OCI-LY3 (cell line): ENCODE measurements at regions not wholly inside any gene's neighbourhood (a gene's known extent, or its start where the extent isn't known, plus 50 kb on each side); places are given as distances from the start of the nearest gene placed in this dataset.

Source experiments
- H2AFZ ChIP-seq: fragments of 200-600, 300-600 bp; shearing (Covaris generic); 2 replicates; pipeline ENCODE4 v1.6.0; 2014; ENCODE audit warnings: antibody characterized with exemption, low read depth, low read length
- H3K27ac ChIP-seq: fragments of 200-600, 300-600 bp; sonication (generic); 2 replicates; pipeline ENCODE4 v1.5.1; 2014; ENCODE audit warnings: mild to moderate bottlenecking, low read length, moderate library complexity, mixed read lengths
- H3K27me3 ChIP-seq: fragments of 200-600, 300-600 bp; sonication (generic); 2 replicates; pipeline ENCODE4 v1.6.1; 2014; ENCODE audit warnings: low read depth, low read length, mixed read lengths
- H3K36me3 ChIP-seq: fragments of 200-600, 300-600 bp; sonication (generic); replicated peaks from 2 replicates; pipeline ENCODE3; 2014; ENCODE audit warnings: low read depth, low read length, mixed read lengths
- H3K4me1 ChIP-seq: fragments of 300-600, 200-600 bp; sonication (generic); 2 replicates; pipeline ENCODE4 v1.6.1; 2014; ENCODE audit warnings: low read length, mixed read lengths
- H3K4me2 ChIP-seq: fragments of 200-600, 300-600 bp; sonication (generic); 2 replicates; pipeline ENCODE4 v1.6.1; 2014; ENCODE audit warnings: low read length, mixed read lengths
- H3K4me3 ChIP-seq: fragments of 300-600, 200-600 bp; sonication (generic); 2 replicates; pipeline ENCODE4 v1.5.1; 2014; ENCODE audit warnings: antibody characterized with exemption, mild to moderate bottlenecking, low read length, moderate library complexity
- H3K79me2 ChIP-seq: fragments of 300-600, 200-600 bp; shearing (Covaris generic); 2 replicates; pipeline ENCODE4 v1.6.1; 2014; ENCODE audit warnings: mild to moderate bottlenecking, low read length, mixed read lengths
- H3K9ac ChIP-seq: fragments of 300-600, 200-600 bp; shearing (Covaris generic); 2 replicates; pipeline ENCODE4 v1.6.0; 2014; ENCODE audit warnings: mild to moderate bottlenecking, low read length, moderate library complexity
- H3K9me3 ChIP-seq: fragments of 200-600, 300-600 bp; shearing (Covaris generic); 2 replicates; pipeline ENCODE4 v1.6.1; 2014; ENCODE audit warnings: low read length, mixed read lengths; ENCODE audit not compliant: insufficient read depth
- H4K20me1 ChIP-seq: fragments of 200-600, 300-600 bp; sonication (generic); 2 replicates; pipeline ENCODE4 v1.6.1; 2016; ENCODE audit warnings: low read length, mixed read lengths; ENCODE audit not compliant: insufficient read depth
- EZH2phosphoT487 ChIP-seq: fragments of 200-600 bp; shearing (Covaris generic); IDR thresholded peaks from 2 replicates; pipeline ENCODE4 v1.6.1; 2018; ENCODE audit warnings: antibody characterized with exemption, mixed run types, low read depth
- TF ChIP-seq, protein P1 (sequence below): fragments of 200-600, 300-600 bp; sonication (generic); IDR thresholded peaks from 2 replicates; pipeline ENCODE4 v1.5.1; 2014; ENCODE audit warnings: antibody characterized with exemption, low read length, low read depth

DNA sequence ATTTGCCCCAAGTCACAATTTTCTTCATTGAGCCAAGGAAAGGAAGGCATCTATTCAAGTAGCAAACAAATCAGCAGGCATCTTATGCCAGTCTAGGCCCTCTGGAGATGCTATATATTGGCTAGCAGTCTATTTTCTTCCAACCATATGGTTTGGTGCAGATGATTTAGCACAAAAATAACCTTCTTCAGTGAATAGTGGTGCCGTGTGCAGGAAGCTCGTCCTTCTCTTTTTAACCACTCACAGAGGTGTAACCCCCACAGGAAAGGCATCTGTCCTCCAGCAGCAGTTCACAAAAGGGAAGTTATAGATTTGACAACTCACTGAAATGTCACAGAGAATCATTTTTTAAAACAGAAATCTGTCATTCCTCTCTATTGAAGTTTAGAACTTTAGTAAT lies 445.7 kb upstream of the SYT1 start:
- H3K4me2 ChIP-seq: peak overlapping the region; percentile 46
- H3K4me3 ChIP-seq: peak overlapping the region; percentile 21; the same call in 1 of the 2 replicates
- TF ChIP-seq, protein P1, sequence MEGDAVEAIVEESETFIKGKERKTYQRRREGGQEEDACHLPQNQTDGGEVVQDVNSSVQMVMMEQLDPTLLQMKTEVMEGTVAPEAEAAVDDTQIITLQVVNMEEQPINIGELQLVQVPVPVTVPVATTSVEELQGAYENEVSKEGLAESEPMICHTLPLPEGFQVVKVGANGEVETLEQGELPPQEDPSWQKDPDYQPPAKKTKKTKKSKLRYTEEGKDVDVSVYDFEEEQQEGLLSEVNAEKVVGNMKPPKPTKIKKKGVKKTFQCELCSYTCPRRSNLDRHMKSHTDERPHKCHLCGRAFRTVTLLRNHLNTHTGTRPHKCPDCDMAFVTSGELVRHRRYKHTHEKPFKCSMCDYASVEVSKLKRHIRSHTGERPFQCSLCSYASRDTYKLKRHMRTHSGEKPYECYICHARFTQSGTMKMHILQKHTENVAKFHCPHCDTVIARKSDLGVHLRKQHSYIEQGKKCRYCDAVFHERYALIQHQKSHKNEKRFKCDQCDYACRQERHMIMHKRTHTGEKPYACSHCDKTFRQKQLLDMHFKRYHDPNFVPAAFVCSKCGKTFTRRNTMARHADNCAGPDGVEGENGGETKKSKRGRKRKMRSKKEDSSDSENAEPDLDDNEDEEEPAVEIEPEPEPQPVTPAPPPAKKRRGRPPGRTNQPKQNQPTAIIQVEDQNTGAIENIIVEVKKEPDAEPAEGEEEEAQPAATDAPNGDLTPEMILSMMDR: no peak
- TF ChIP-seq EZH2phosphoT487: no peak
- H3K9me3 ChIP-seq: no peaks in the 10 kb centered on the region
- H3K27me3 ChIP-seq: no peaks in the 10 kb centered on the region
- H4K20me1 ChIP-seq: no peaks in the 10 kb centered on the region
- H3K9ac ChIP-seq: peak overlapping the region; percentile 22; the same call in 1 of the 2 replicates
- no peaks in the 10 kb centered on the region for H3K36me3 ChIP-seq
- peak overlapping the region; percentile 38 for H3K27ac ChIP-seq
- peaks cover 16% of the 10 kb centered on the region for H3K4me1 ChIP-seq
- no peaks in the 10 kb centered on the region for H3K79me2 ChIP-seq
- H2AFZ ChIP-seq: peak overlapping the region; percentile 40; the same call in 1 of the 2 replicates

DNA sequence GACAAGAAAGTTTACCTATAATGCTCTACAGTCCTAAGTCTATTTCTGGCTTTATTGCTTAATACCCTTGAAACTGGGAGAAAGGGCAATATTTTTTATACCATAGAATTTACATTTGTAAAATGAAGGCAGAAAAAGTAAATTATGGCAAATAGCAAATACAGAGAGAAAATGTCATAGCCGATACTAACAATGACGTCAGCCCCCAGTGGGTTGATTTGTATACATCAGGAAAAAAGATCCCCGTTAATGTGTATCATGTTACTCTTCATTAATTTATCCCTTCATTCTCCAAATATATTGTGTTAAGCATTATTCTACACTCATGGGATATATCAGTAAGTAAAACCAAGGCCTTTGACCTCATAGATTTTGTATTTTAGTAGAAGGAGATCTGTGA lies 445.1 kb upstream of the SYT1 start:
- Histone ChIP-seq H3K27ac (peak overlapping the region; percentile 38), H3K9me3 (no peaks in the 10 kb centered on the region), H3K36me3 (no peaks in the 10 kb centered on the region), H3K9ac (peak overlapping the region; percentile 22; the same call in 1 of the 2 replicates), H2AFZ (no peak overlapping the region), H3K79me2 (no peaks in the 10 kb centered on the region), H3K4me2 (peak overlapping the region; percentile 46), H3K27me3 (no peaks in the 10 kb centered on the region), H3K4me3 (peak overlapping the region; percentile 21; the same call in 1 of the 2 replicates), H3K4me1 (peaks cover 16% of the 10 kb centered on the region), H4K20me1 (no peaks in the 10 kb centered on the region)
- no peak for TF ChIP-seq EZH2phosphoT487
- TF ChIP-seq, protein P1: no peak

DNA sequence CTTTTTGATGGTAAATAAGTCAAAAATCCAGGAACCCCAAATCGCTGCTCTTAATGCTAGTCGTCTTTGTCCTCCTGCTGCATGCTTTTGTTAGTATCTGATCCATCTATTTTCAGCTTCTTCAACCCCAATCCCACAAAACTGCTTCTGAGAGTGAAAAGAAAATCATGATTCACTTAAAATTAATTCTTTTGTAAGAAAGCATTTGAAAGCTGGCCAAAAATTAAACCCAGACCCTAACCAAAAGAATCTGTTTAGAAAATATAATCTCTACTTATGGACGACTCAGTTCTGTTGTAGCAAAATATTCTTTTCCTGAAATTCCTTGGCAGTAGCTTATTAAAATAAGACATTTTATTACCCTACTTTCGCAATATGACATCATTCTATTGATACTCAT lies 443.6 kb upstream of the SYT1 start:
- TF ChIP-seq EZH2phosphoT487: no peak
- H3K4me1 ChIP-seq: peaks cover 16% of the 10 kb centered on the region
- no peak overlapping the region for H3K4me2 ChIP-seq
- H2AFZ ChIP-seq: no peak overlapping the region
- no peak overlapping the region for H3K9ac ChIP-seq
- H3K27me3 ChIP-seq: no peaks in the 10 kb centered on the region
- H3K27ac ChIP-seq: no peak overlapping the region
- no peak overlapping the region for H3K4me3 ChIP-seq
- no peaks in the 10 kb centered on the region for H3K9me3 ChIP-seq
- no peaks in the 10 kb centered on the region for H3K79me2 ChIP-seq
- H3K36me3 ChIP-seq: no peaks in the 10 kb centered on the region
- no peaks in the 10 kb centered on the region for H4K20me1 ChIP-seq

DNA sequence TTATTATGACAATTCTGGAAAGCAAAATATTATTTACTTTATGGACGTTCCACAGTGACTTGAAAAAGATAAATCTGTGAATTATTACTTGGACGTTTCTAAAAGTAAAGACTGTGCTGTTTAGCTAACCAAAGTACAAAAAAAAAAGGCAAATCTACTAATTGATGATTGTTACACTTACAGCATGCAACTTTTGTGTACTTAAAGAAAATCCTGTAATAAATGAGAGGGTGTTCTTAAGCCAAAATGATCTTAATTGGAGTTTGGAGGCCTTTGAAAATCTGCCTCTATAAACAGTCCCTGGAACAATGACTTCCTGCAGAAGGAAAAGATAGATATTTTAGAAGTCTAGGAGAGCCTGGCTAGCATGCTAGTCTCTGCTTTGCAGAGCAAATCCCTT lies 434.0 kb upstream of the SYT1 start:
- Histone ChIP-seq H3K79me2 (no peaks in the 10 kb centered on the region), H3K36me3 (no peaks in the 10 kb centered on the region), H3K4me2 (no peak overlapping the region), H3K9ac (no peak overlapping the region), H3K9me3 (0 out of 2 replicates have a peak, but pooled peaks cover 2% of the 10 kb centered on the region), H3K27ac (no peak overlapping the region), H3K4me3 (no peak overlapping the region), H4K20me1 (no peaks in the 10 kb centered on the region), H3K4me1 (no peaks in the 10 kb centered on the region), H2AFZ (no peak overlapping the region), H3K27me3 (no peaks in the 10 kb centered on the region)
- TF ChIP-seq, protein P1: no peak
- TF ChIP-seq EZH2phosphoT487: no peak
